ENCODE measurements at regions not wholly inside any gene's neighbourhood (a gene's known extent, or its start where the extent isn't known, plus 50 kb on each side); places are given as distances from the start of the nearest gene placed in this dataset.

DNA sequence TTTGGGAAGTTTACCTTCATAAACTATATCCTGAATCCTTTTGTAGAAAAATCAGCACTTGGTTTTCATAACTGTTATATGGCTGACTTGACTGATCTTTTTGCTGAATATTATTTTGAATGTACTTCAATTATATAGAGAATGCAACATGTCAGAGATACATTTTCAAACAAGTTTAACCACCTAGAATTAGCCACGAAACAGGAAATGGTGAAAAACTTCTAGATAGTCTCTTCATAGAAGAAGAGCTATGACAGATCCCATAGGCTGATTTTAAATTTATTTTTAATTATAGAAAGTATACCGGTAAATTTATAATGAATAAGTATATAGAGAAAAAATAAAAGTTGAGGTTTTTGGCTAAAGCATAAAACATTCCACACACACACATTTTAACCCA lies 436.8 kb upstream of the DPPA4 start:
- Histone ChIP-seq H3K27me3 (ENCODE audit: control insufficient read depth in 1 of 2, insufficient read depth in 1 of 2, low read length in 2 of 2) (no peaks in the 10 kb centered on the region), H3K4me1 (ENCODE audit: control insufficient read depth, insufficient read depth, low read depth, low read length) (no peaks in the 10 kb centered on the region), H3K23ac (ENCODE audit: low read length in 2 of 2) (no peak overlapping the region), H3K79me1 (replicated peaks; ENCODE audit: low read length, poor library complexity, severe bottlenecking) (no peaks in the 10 kb centered on the region), H3K4ac (ENCODE audit: low read depth in 1 of 2, low read length in 2 of 2) (no peak overlapping the region), H3K27ac (ENCODE audit: low read length, poor library complexity, severe bottlenecking) (no peak overlapping the region), H3K4me2 (ENCODE audit: low read length, poor library complexity, severe bottlenecking) (no peak overlapping the region), H4K91ac (ENCODE audit: low read length) (no peak overlapping the region), H3K14ac (ENCODE audit: low read length in 2 of 2) (no peak overlapping the region), H3K36me3 (ENCODE audit: control insufficient read depth in 1 of 2, insufficient read depth in 2 of 2, low read depth in 1 of 2, low read length in 2 of 2) (no peaks in the 10 kb centered on the region), H2BK120ac (ENCODE audit: low read depth, low read length) (no peak overlapping the region), H3K9ac (ENCODE audit: low read length) (no peak overlapping the region), H3K9me3 (ENCODE audit: control insufficient read depth, low read length) (peaks cover 19% of the 10 kb centered on the region), H2AK5ac (ENCODE audit: low read length, severe bottlenecking) (no peak overlapping the region), H3K18ac (ENCODE audit: low read depth in 1 of 2, low read length in 2 of 2) (no peak overlapping the region), H2BK15ac (ENCODE audit: low read depth, poor library complexity, severe bottlenecking) (no peak overlapping the region), H2BK5ac (ENCODE audit: low read depth, low read length, poor library complexity, severe bottlenecking) (no peak overlapping the region), H2AFZ (ENCODE audit: low read depth, low read length) (no peak overlapping the region), H4K8ac (ENCODE audit: low read length) (no peak overlapping the region), H2BK12ac (ENCODE audit: low read length in 2 of 2) (no peak overlapping the region), H3K4me3 (ENCODE audit: insufficient read depth in 1 of 2, low read depth in 1 of 2, low read length in 2 of 2) (no peak overlapping the region)
- WGBS = no CpG with 5 or more reads among the region's 2 CpGs
- no peak for DNase-seq

DNA sequence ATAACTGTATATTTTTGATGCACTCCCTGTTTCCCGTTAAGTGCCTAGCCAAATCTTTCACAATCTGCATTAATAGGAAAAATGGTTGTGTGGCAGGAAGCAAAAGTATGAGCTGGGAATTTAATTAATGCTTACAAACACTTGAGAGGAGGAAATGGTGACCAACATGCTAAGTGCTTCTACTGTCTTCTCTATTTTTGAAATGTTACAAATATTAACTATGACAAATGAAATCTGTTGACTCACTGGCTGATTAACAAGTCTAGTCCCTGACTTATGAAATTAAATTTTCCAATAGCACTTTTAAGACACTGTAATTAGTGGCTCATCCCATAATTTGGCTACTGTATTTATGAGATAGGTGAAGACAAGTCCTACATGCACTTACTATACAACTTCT lies 446.9 kb upstream of the DPPA4 start:
- Histone ChIP-seq H3K23ac (ENCODE audit: low read length in 2 of 2) (no peak overlapping the region), H3K36me3 (ENCODE audit: control insufficient read depth in 1 of 2, insufficient read depth in 2 of 2, low read depth in 1 of 2, low read length in 2 of 2) (no peaks in the 10 kb centered on the region), H3K18ac (ENCODE audit: low read depth in 1 of 2, low read length in 2 of 2) (no peak overlapping the region), H2BK120ac (ENCODE audit: low read depth, low read length) (no peak overlapping the region), H3K4me1 (ENCODE audit: control insufficient read depth, insufficient read depth, low read depth, low read length) (no peaks in the 10 kb centered on the region), H3K14ac (ENCODE audit: low read length in 2 of 2) (no peak overlapping the region), H2BK5ac (ENCODE audit: low read depth, low read length, poor library complexity, severe bottlenecking) (no peak overlapping the region), H3K4me2 (ENCODE audit: low read length, poor library complexity, severe bottlenecking) (no peak overlapping the region), H4K91ac (ENCODE audit: low read length) (no peak overlapping the region), H3K27ac (ENCODE audit: low read length, poor library complexity, severe bottlenecking) (no peak overlapping the region), H3K9me3 (ENCODE audit: control insufficient read depth, low read length) (peaks cover 8% of the 10 kb centered on the region), H2BK15ac (ENCODE audit: low read depth, poor library complexity, severe bottlenecking) (no peak overlapping the region), H2AFZ (ENCODE audit: low read depth, low read length) (no peak overlapping the region), H3K4ac (ENCODE audit: low read depth in 1 of 2, low read length in 2 of 2) (no peak overlapping the region), H3K9ac (ENCODE audit: low read length) (no peak overlapping the region), H3K27me3 (ENCODE audit: control insufficient read depth in 1 of 2, insufficient read depth in 1 of 2, low read length in 2 of 2) (no peaks in the 10 kb centered on the region), H3K79me1 (replicated peaks; ENCODE audit: low read length, poor library complexity, severe bottlenecking) (no peaks in the 10 kb centered on the region), H2AK5ac (ENCODE audit: low read length, severe bottlenecking) (no peak overlapping the region), H4K8ac (ENCODE audit: low read length) (no peak overlapping the region), H2BK12ac (ENCODE audit: low read length in 2 of 2) (no peak overlapping the region), H3K4me3 (ENCODE audit: insufficient read depth in 1 of 2, low read depth in 1 of 2, low read length in 2 of 2) (no peak overlapping the region)
- WGBS = 60% methylated on average over 1 of the region's 1 CpG
- peak; percentile 20 for DNase-seq

DNA sequence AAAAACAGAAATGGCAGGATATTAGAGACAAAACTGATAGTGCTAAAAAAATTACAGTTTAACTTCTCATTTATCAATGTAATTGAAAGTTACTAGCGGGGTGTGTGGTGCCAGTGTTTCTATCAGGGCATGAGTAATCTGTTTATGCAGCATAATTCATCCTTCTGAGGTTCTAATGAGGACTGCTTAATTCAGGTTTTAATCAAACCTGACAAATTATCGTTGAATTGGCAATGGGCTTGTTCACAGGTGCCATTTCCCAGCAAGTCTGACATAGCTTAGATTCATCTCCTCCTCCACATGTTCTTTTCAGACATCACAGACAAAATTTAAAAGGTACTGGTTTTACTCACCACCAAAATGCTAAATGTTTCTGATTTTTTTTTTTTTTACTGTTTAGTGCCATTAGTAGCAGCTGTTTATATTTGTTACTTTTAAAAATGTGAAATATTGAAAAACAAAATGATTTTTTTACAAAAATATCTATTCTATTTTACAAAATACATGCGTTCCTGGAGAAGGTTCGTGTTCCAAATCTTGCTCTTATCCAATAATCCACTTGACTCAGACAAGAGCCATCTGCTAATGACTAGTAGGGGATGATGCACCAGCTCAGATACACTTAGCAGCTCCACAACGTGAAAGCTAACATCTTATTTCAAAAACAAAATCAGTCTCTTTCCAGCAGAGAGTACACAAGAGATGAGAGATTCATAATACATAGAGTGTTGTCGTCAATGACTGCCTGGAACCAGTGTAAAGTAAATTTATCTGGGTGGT lies 447.7 kb upstream of the DPPA4 start:
- no peaks in the 10 kb centered on the region for H3K4me1 ChIP-seq (ENCODE audit: control insufficient read depth, insufficient read depth, low read depth, low read length)
- H3K27ac ChIP-seq (ENCODE audit: low read length, poor library complexity, severe bottlenecking) = no peak overlapping the region
- no peak overlapping the region for H3K9ac ChIP-seq (ENCODE audit: low read length)
- no peaks in the 10 kb centered on the region for H3K27me3 ChIP-seq (ENCODE audit: control insufficient read depth in 1 of 2, insufficient read depth in 1 of 2, low read length in 2 of 2)
- H2BK12ac ChIP-seq (ENCODE audit: low read length in 2 of 2) = no peak overlapping the region
- no peak overlapping the region for H4K91ac ChIP-seq (ENCODE audit: low read length)
- peaks cover 3% of the 10 kb centered on the region for H3K9me3 ChIP-seq (ENCODE audit: control insufficient read depth, low read length)
- 83% methylated on average over 6 of the region's 6 CpGs for WGBS
- no peak overlapping the region for H2AK5ac ChIP-seq (ENCODE audit: low read length, severe bottlenecking)
- H3K18ac ChIP-seq (ENCODE audit: low read depth in 1 of 2, low read length in 2 of 2) = no peak overlapping the region
- H3K14ac ChIP-seq (ENCODE audit: low read length in 2 of 2) = no peak overlapping the region
- H2BK15ac ChIP-seq (ENCODE audit: low read depth, poor library complexity, severe bottlenecking) = no peak overlapping the region
- no peaks in the 10 kb centered on the region for H3K79me1 ChIP-seq (replicated peaks; ENCODE audit: low read length, poor library complexity, severe bottlenecking)
- H3K36me3 ChIP-seq (ENCODE audit: control insufficient read depth in 1 of 2, insufficient read depth in 2 of 2, low read depth in 1 of 2, low read length in 2 of 2) = no peaks in the 10 kb centered on the region
- no peak overlapping the region for H4K8ac ChIP-seq (ENCODE audit: low read length)
- H3K23ac ChIP-seq (ENCODE audit: low read length in 2 of 2) = no peak overlapping the region
- no peak overlapping the region for H2BK5ac ChIP-seq (ENCODE audit: low read depth, low read length, poor library complexity, severe bottlenecking)
- H3K4me3 ChIP-seq (ENCODE audit: insufficient read depth in 1 of 2, low read depth in 1 of 2, low read length in 2 of 2) = no peak overlapping the region
- DNase-seq = no peak
- no peak overlapping the region for H2AFZ ChIP-seq (ENCODE audit: low read depth, low read length)
- no peak overlapping the region for H2BK120ac ChIP-seq (ENCODE audit: low read depth, low read length)
- no peak overlapping the region for H3K4ac ChIP-seq (ENCODE audit: low read depth in 1 of 2, low read length in 2 of 2)
- H3K4me2 ChIP-seq (ENCODE audit: low read length, poor library complexity, severe bottlenecking) = no peak overlapping the region

DNA sequence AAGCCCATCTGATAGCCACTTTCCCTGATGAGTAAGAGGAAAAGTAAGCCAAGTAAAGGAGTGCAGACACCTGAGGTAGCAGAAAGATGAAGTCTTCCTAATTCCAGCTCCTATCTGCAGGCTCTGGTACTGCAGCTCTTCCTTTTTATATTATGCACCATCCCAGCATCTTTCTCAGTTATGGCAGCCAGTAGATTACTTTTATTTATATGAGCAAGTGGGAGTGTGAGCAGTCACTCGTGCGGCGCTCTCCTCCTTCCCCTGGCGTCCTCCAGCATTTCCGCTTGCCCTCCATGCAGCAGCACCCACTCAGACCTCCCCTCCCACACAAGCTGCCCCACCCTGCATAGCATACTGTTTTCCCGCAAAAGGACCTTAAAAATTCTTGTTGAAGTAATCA lies 465.9 kb upstream of the DPPA4 start:
- no peak overlapping the region for H3K4me2 ChIP-seq (ENCODE audit: low read length, poor library complexity, severe bottlenecking)
- H2BK15ac ChIP-seq (ENCODE audit: low read depth, poor library complexity, severe bottlenecking) = no peak overlapping the region
- H3K18ac ChIP-seq (ENCODE audit: low read depth in 1 of 2, low read length in 2 of 2) = no peak overlapping the region
- no peaks in the 10 kb centered on the region for H3K9me3 ChIP-seq (ENCODE audit: control insufficient read depth, low read length)
- H4K8ac ChIP-seq (ENCODE audit: low read length) = no peak overlapping the region
- H2AK5ac ChIP-seq (ENCODE audit: low read length, severe bottlenecking) = no peak overlapping the region
- H3K36me3 ChIP-seq (ENCODE audit: control insufficient read depth in 1 of 2, insufficient read depth in 2 of 2, low read depth in 1 of 2, low read length in 2 of 2) = no peaks in the 10 kb centered on the region
- H3K23ac ChIP-seq (ENCODE audit: low read length in 2 of 2) = no peak overlapping the region
- H3K27ac ChIP-seq (ENCODE audit: low read length, poor library complexity, severe bottlenecking) = no peak overlapping the region
- no peak overlapping the region for H2BK120ac ChIP-seq (ENCODE audit: low read depth, low read length)
- DNase-seq = no peak
- H3K4ac ChIP-seq (ENCODE audit: low read depth in 1 of 2, low read length in 2 of 2) = no peak overlapping the region
- no peak overlapping the region for H2BK12ac ChIP-seq (ENCODE audit: low read length in 2 of 2)
- H3K9ac ChIP-seq (ENCODE audit: low read length) = no peak overlapping the region
- no peak overlapping the region for H3K14ac ChIP-seq (ENCODE audit: low read length in 2 of 2)
- H2AFZ ChIP-seq (ENCODE audit: low read depth, low read length) = no peak overlapping the region
- H3K4me3 ChIP-seq (ENCODE audit: insufficient read depth in 1 of 2, low read depth in 1 of 2, low read length in 2 of 2) = no peak overlapping the region
- H3K27me3 ChIP-seq (ENCODE audit: control insufficient read depth in 1 of 2, insufficient read depth in 1 of 2, low read length in 2 of 2) = no peaks in the 10 kb centered on the region
- no peaks in the 10 kb centered on the region for H3K79me1 ChIP-seq (replicated peaks; ENCODE audit: low read length, poor library complexity, severe bottlenecking)
- H2BK5ac ChIP-seq (ENCODE audit: low read depth, low read length, poor library complexity, severe bottlenecking) = no peak overlapping the region
- H3K4me1 ChIP-seq (ENCODE audit: control insufficient read depth, insufficient read depth, low read depth, low read length) = no peaks in the 10 kb centered on the region
- 100% methylated on average over 1 of the region's 6 CpGs for whole genome bisulfite sequencing
- H4K91ac ChIP-seq (ENCODE audit: low read length) = no peak overlapping the region

All from mesenchymal stem cell (in vitro differentiated cells and primary cell).